ENCODE measurements at regions not wholly inside any gene's neighbourhood (a gene's known extent, or its start where the extent isn't known, plus 50 kb on each side); places are given as distances from the start of the nearest gene placed in this dataset.

GRCh38 chr5:155626592-155626991 is 613.0 kb downstream of the KIF4B start:
- no peak overlapping the region for H3K27ac ChIP-seq
- CTCF ChIA-PET, result interaction anchor here (0.9 kb wide), 1 partner anchor 9 kb away, joined by 3 read pairs; no protein-coding TSS in a partner anchor
- no peak for FAIRE-seq
- H3K4me2 ChIP-seq, result no peak overlapping the region
- H3K4me1 ChIP-seq, result peaks cover 5% of the 10 kb centered on the region; the same call in 1 of the 3 replicates
- no peak overlapping the region for H3K4me3 ChIP-seq
- POLR2A ChIA-PET, result no interaction called here
- WGBS (ENCODE audit: missing lambda C conversion rate), result 82% methylated on average over 6 of the region's 6 CpGs
- no peak for ATAC-seq
- no peaks in the 10 kb centered on the region for H3K9me3 ChIP-seq
- no peak for DNase-seq (ENCODE audit: low read depth in 1 of 2, low spot score in 1 of 2)
- TF ChIP-seq ATOH8 (CRISPR knock-in tag; IDR thresholded peaks at IDR 0.05; ENCODE audit: low read depth) (no peak), ZSCAN20 (CRISPR knock-in tag; IDR thresholded peaks at IDR 0.05) (no peak), HMGXB4 (CRISPR knock-in tag; IDR thresholded peaks at IDR 0.05; ENCODE audit: borderline replicate concordance) (no peak), NR3C1 (IDR thresholded peaks at IDR 0.05) (no peak), USF2 (IDR thresholded peaks at IDR 0.05) (no peak), HOXB5 (CRISPR knock-in tag; IDR thresholded peaks at IDR 0.05) (no peak), PBX3 (IDR thresholded peaks at IDR 0.05) (no peak), EP300 (IDR thresholded peaks at IDR 0.05) (no peak), BHLHE40 (IDR thresholded peaks at IDR 0.05; ENCODE audit: low read depth, low read length) (no peak)

GRCh38 chr5:155628346-155628745 is 614.8 kb downstream of the KIF4B start:
- TF ChIP-seq RFX5 (IDR thresholded peaks at IDR 0.05), result no peak
- TF ChIP-seq HOXB5 (CRISPR knock-in tag; IDR thresholded peaks at IDR 0.05), result no peak
- TF ChIP-seq CBX2 (IDR thresholded peaks at IDR 0.05; ENCODE audit: borderline replicate concordance, low read depth), result no peak
- TF ChIP-seq EHF (CRISPR knock-in tag; IDR thresholded peaks at IDR 0.05), result no peak
- TF ChIP-seq NPAS2 (CRISPR knock-in tag; IDR thresholded peaks at IDR 0.05; ENCODE audit: borderline replicate concordance), result no peak
- TF ChIP-seq MAFK (IDR thresholded peaks at IDR 0.05; ENCODE audit: partially characterized antibody), result no peak
- no peak for TF ChIP-seq REST (IDR thresholded peaks at IDR 0.05)
- no peak for TF ChIP-seq CTCF (IDR thresholded peaks at IDR 0.05)
- no peak for TF ChIP-seq FOSB (CRISPR knock-in tag; IDR thresholded peaks at IDR 0.05)
- no peak for TF ChIP-seq FOSL2 (IDR thresholded peaks at IDR 0.05)
- TF ChIP-seq FOSL2 (CRISPR knock-in tag; IDR thresholded peaks at IDR 0.05), result no peak
- TF ChIP-seq ATOH8 (CRISPR knock-in tag; IDR thresholded peaks at IDR 0.05; ENCODE audit: low read depth), result no peak
- TF ChIP-seq HOXA7 (CRISPR knock-in tag; IDR thresholded peaks at IDR 0.05), result no peak
- TF ChIP-seq ELK1 (IDR thresholded peaks at IDR 0.05; ENCODE audit: low read depth, low read length), result no peak
- no peak for TF ChIP-seq KDM5A (IDR thresholded peaks at IDR 0.05)
- TF ChIP-seq FOXS1 (CRISPR knock-in tag; IDR thresholded peaks at IDR 0.05), result no peak
- no peak for TF ChIP-seq KDM1A (IDR thresholded peaks at IDR 0.05; ENCODE audit: low read depth)
- Histone ChIP-seq H3K9me3 (peaks cover 3% of the 10 kb centered on the region; the same call in 1 of the 3 replicates), H3K4me3 (no peak overlapping the region), H3K4me2 (no peak overlapping the region), H3K27ac (no peak overlapping the region), H3K4me1 (peaks cover 5% of the 10 kb centered on the region; the same call in 1 of the 3 replicates)
- ATAC-seq (no peak), DNase-seq (ENCODE audit: low read depth in 1 of 2, low spot score in 1 of 2) (no peak), FAIRE-seq (no peak)
- POLR2A ChIA-PET, result no interaction called here
- CTCF ChIA-PET, result no interaction called here
- WGBS (ENCODE audit: missing lambda C conversion rate), result 76% methylated on average over 7 of the region's 7 CpGs

Measured in A549 (cell line).